DND-41 (cell line): ENCODE measurements at regions not wholly inside any gene's neighbourhood (a gene's known extent, or its start where the extent isn't known, plus 50 kb on each side); places are given as distances from the start of the nearest gene placed in this dataset.

Experiments
- ATAC-seq: fragments of 200-7000 bp; cut with Tn5 transposase; 3 replicates; pipeline ENCODE4 v1.9.1; 2021; ENCODE audit warnings: low read depth; ENCODE audit not compliant: insufficient read depth
- DNase-seq: peaks from one replicate; pipeline ENCODE4 v3.0.0-alpha.2; 2020
- H2AFZ ChIP-seq: 2 replicates; pipeline ENCODE4 v1.6.0; 2012; ENCODE audit warnings: low read depth, low read length
- H3K27ac ChIP-seq: 2 replicates; pipeline ENCODE4 v1.5.1; 2012; ENCODE audit warnings: low read length, inconsistent platforms
- H3K27me3 ChIP-seq: fragments of 200-600 bp; sonication (generic); 2 replicates; pipeline ENCODE4 v1.6.0; 2012; ENCODE audit warnings: low read length, mild to moderate bottlenecking, inconsistent platforms; ENCODE audit not compliant: insufficient read depth, poor library complexity
- H3K36me3 ChIP-seq: 2 replicates; pipeline ENCODE4 v1.5.1; 2012; ENCODE audit warnings: low read length, inconsistent platforms; ENCODE audit not compliant: insufficient read depth
- H3K4me1 ChIP-seq: 2 replicates; pipeline ENCODE4 v1.5.1; 2012; ENCODE audit warnings: mild to moderate bottlenecking, low read length; ENCODE audit not compliant: insufficient read depth
- H3K4me2 ChIP-seq: 2 replicates; pipeline ENCODE4 v1.6.0; 2012; ENCODE audit warnings: mild to moderate bottlenecking, moderate library complexity, low read length, inconsistent platforms; ENCODE audit not compliant: insufficient read depth
- H3K4me3 ChIP-seq, 2 experiments: fragments of 200-600 bp in 1 of 2; shearing (Covaris generic) in 1 of 2; 2 replicates each; pipeline ENCODE4 v1.5.1; 2012 to 2016; ENCODE audit warnings: inconsistent platforms in 2 of 2, low read length in 2 of 2, mild to moderate bottlenecking in 2 of 2, low read depth in 1 of 2, moderate library complexity in 1 of 2
- H3K79me2 ChIP-seq: 2 replicates; pipeline ENCODE4 v1.6.0; 2012; ENCODE audit warnings: low read length, inconsistent platforms; ENCODE audit not compliant: insufficient read depth
- H3K9ac ChIP-seq: 2 replicates; pipeline ENCODE4 v1.6.0; 2012; ENCODE audit warnings: low read depth, mild to moderate bottlenecking, inconsistent platforms, low read length, moderate library complexity
- H3K9me3 ChIP-seq: 2 replicates; pipeline ENCODE4 v1.5.1; 2012; ENCODE audit warnings: low read length, moderate library complexity, mild to moderate bottlenecking, inconsistent platforms; ENCODE audit not compliant: insufficient read depth, severe bottlenecking
- H4K20me1 ChIP-seq: 2 replicates; pipeline ENCODE4 v1.6.0; 2012; ENCODE audit warnings: low read length; ENCODE audit not compliant: insufficient read depth
- CTCF ChIP-seq: IDR thresholded peaks from 2 replicates; pipeline ENCODE4 v1.5.1; 2012; ENCODE audit warnings: borderline replicate concordance, low read length, moderate library complexity, mild to moderate bottlenecking; ENCODE audit not compliant: poor library complexity, severe bottlenecking; ENCODE audit errors: extremely low read depth
- EZH2 ChIP-seq: IDR thresholded peaks from 3 replicates; pipeline ENCODE4 v1.6.1; 2012; ENCODE audit warnings: borderline replicate concordance, low read depth, mild to moderate bottlenecking, moderate library complexity, low read length, inconsistent platforms; ENCODE audit not compliant: severe bottlenecking

DNA sequence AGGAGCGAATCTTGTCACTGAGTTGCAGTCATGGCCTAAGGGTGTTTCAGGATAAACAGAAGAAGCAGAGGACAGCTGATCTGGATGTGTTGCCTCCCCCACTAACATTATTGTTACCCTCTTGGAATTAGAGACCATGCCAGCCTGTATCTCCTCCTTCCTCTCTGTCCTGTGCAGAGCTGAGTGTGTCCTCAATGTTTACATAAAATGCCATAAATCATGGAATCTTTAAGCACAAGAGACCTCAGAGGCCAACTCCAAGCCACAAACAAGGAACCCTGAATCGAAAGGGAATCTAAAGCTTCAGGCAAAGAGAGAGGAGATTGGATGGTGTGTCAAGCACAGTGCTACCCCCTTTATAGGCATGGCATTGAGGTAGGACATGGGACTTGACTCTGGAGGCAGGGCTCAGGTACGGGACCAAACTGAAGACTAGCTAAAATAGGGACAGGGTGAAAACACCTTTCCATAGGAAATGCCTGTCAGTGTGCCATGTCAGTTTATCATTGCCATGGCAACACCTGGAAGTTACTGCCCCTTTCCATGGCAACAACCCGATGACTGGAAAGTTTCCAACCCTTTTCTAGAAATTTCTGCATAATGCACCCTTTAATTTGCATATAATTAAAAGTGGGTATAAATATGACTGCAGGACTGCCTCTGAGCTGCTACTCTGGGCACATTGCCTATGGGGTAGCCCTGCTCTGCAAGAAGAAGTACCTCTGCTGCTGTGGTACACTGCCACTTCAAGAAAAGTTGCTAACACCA is 489.7 kb downstream of the MIAT start:
- ATAC-seq = no peak
- TF ChIP-seq EZH2 (no peak), CTCF (no peak)
- Histone ChIP-seq H3K4me1 (no peaks in the 10 kb centered on the region), H3K9ac (no peak overlapping the region), H3K79me2 (no peaks in the 10 kb centered on the region), H3K4me2 (no peak overlapping the region), H3K4me3 (no peak overlapping the region), H3K27me3 (peaks cover 6% of the 10 kb centered on the region), H2AFZ (no peak overlapping the region), H4K20me1 (no peaks in the 10 kb centered on the region), H3K9me3 (no peaks in the 10 kb centered on the region), H3K36me3 (no peaks in the 10 kb centered on the region), H3K27ac (no peak overlapping the region)
- no peak for DNase-seq

- H3K4me2 ChIP-seq = no peak overlapping the region
- H2AFZ ChIP-seq = no peak overlapping the region
- no peak overlapping the region for H3K27ac ChIP-seq
- H3K4me1 ChIP-seq = no peaks in the 10 kb centered on the region
- H3K9ac ChIP-seq = no peak overlapping the region
- no peak overlapping the region for H3K4me3 ChIP-seq
- peaks cover 7% of the 10 kb centered on the region for H3K27me3 ChIP-seq
- H4K20me1 ChIP-seq = no peaks in the 10 kb centered on the region
- no peak for DNase-seq
- H3K36me3 ChIP-seq = no peaks in the 10 kb centered on the region
- TF ChIP-seq EZH2 = no peak
- no peak for TF ChIP-seq CTCF
- H3K79me2 ChIP-seq = no peaks in the 10 kb centered on the region
- no peaks in the 10 kb centered on the region for H3K9me3 ChIP-seq
- no peak for ATAC-seq
Observed at GRCh38 chr22:27148055-27148454, 490.7 kb downstream of the MIAT start.

- H2AFZ ChIP-seq = no peak overlapping the region
- H3K9ac ChIP-seq = no peak overlapping the region
- no peak overlapping the region for H3K4me2 ChIP-seq
- no peak for ATAC-seq
- no peak overlapping the region for H3K4me3 ChIP-seq
- H3K27ac ChIP-seq = no peak overlapping the region
- peaks cover 7% of the 10 kb centered on the region for H3K27me3 ChIP-seq
- no peaks in the 10 kb centered on the region for H3K79me2 ChIP-seq
- no peaks in the 10 kb centered on the region for H4K20me1 ChIP-seq
- H3K36me3 ChIP-seq = no peaks in the 10 kb centered on the region
- no peak for TF ChIP-seq CTCF
- no peak for TF ChIP-seq EZH2
- DNase-seq = no peak
- no peaks in the 10 kb centered on the region for H3K9me3 ChIP-seq
- H3K4me1 ChIP-seq = no peaks in the 10 kb centered on the region
Observed at GRCh38 chr22:27148886-27149470, 491.6 kb downstream of the MIAT start.
